A673 (cell line): ENCODE measurements at regions not wholly inside any gene's neighbourhood (a gene's known extent, or its start where the extent isn't known, plus 50 kb on each side); places are given as distances from the start of the nearest gene placed in this dataset.

Experiments
- CTCF ChIP-seq: fragments of 300-800, 200-600 bp; sonication (generic); conservative IDR thresholded peaks from 2 replicates; pipeline ENCODE4 v1.5.1; 2017; ENCODE audit warnings: low read depth, mild to moderate bottlenecking, antibody characterized with exemption, low read length, moderate library complexity, mixed read lengths
- EZH2 ChIP-seq: fragments of 200-600 bp; sonication (generic); IDR thresholded peaks from 2 replicates; pipeline ENCODE4 v1.6.1; 2017; ENCODE audit warnings: borderline replicate concordance, low read depth, mild to moderate bottlenecking, mixed read lengths, antibody characterized with exemption, low read length; ENCODE audit not compliant: poor library complexity, severe bottlenecking

DNA sequence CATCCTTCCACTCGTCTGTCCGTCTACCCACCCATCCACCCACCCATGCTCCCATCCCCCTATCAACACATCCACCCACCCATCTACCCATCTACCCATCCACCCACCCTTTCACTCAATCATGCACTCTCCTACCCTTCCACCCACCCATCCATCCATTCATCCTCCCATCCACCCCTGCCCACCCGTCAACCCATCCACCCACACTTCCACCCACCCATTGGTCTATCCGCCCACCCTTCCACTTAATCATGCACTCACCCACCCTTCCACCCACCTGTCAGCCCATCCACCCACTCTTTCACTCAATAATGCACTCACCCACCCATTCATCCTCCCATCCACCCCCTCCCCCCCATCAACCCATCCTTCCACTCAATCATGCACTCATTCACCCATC lies 250.0 kb upstream of the EEF2KMT start:
- no peak for TF ChIP-seq CTCF
- no peak for TF ChIP-seq EZH2
